Uterus (tissue), 3 donors: ENCODE measurements at regions not wholly inside any gene's neighbourhood (a gene's known extent, or its start where the extent isn't known, plus 50 kb on each side); places are given as distances from the start of the nearest gene placed in this dataset. TPM values are rescaled to one million over a fixed set of nuclear protein-coding genes. Genes with fewer than 3 reads are reported as not detected.

Experiments
- DNase-seq, 2 donors: peaks; one replicate each; pipeline ENCODE4 v3.0.0-alpha.2; 2019 to 2020
- H3K27ac ChIP-seq, 2 donors: fragments of 200-600 bp; sonication (generic); 1 replicate in 1 of 2; 2 replicates in 1 of 2; pipeline ENCODE4 v1.5.1; 2016 to 2018
- H3K27me3 ChIP-seq, 2 donors: fragments of 200-600 bp; sonication (generic); one replicate each; pipeline ENCODE4 v1.5.1; 2018 to 2019; ENCODE audit warnings: control low read depth in 1 of 2
- H3K36me3 ChIP-seq, 2 donors: fragments of 200-600 bp; sonication (generic); one replicate each; pipeline ENCODE4 v1.5.1; 2019; ENCODE audit warnings: control low read depth in 1 of 2
- H3K4me1 ChIP-seq, 2 donors: fragments of 200-600 bp; sonication (generic); one replicate each; pipeline ENCODE4 v1.5.1; 2018 to 2019; ENCODE audit warnings: control low read depth in 1 of 2
- H3K4me3 ChIP-seq, 2 donors: fragments of 200-600 bp; sonication (generic); 1 replicate in 1 of 2; 2 replicates in 1 of 2; pipeline ENCODE4 v1.5.1; 2018 to 2019; ENCODE audit warnings: mild to moderate bottlenecking in 1 of 2
- H3K9me3 ChIP-seq, 2 donors: fragments of 200-600 bp; sonication (generic); one replicate each; pipeline ENCODE4 v1.5.1; 2019; ENCODE audit warnings: control low read depth in 1 of 2
- CTCF ChIP-seq, 4 experiments: fragments of 200-600 bp in 2 of 4; fragments of 450-650 bp in 2 of 4; sonication (generic) in 2 of 4; IDR thresholded peaks; one replicate each; pipeline ENCODE4 v1.5.1; 2016 to 2019; ENCODE audit warnings: antibody characterized with exemption in 4 of 4, mild to moderate bottlenecking in 2 of 4, moderate library complexity in 1 of 4
- POLR2A ChIP-seq, 2 donors: fragments of 450-650 bp; IDR thresholded peaks; one replicate each; pipeline ENCODE4 v1.6.1; 2016; ENCODE audit warnings: antibody characterized with exemption in 2 of 2, mild to moderate bottlenecking in 1 of 2, moderate library complexity in 1 of 2
- intact Hi-C: fragments of 100-400 bp; cut with DNase I; formaldehyde crosslinking; loops from one replicate; pipeline ENCODE4 v1.15.1; 2023; ENCODE audit warnings: low total_unique reads
- small RNA-seq: library from RNA; depleted of rRNA; stranded (forward); fragments of <200 nt; gene quantifications from one replicate; pipeline ENCODE3, GENCODE V24; 2016
- donor health status: DM: yes; HTN: yes; CAD: no.

GRCh38 chr12:75564398-75564797 lies 53.0 kb upstream of the KRR1 start:
- Histone ChIP-seq H3K9me3 (no peaks in the 10 kb centered on the region), H3K27ac (no peak overlapping the region), H3K4me1 (no peaks in the 10 kb centered on the region), H3K27me3 (no peaks in the 10 kb centered on the region), H3K4me3 (no peak overlapping the region), H3K36me3 (no peaks in the 10 kb centered on the region)
- no peak for DNase-seq
- no peak for TF ChIP-seq CTCF (IDR thresholded peaks at IDR 0.05)
- TF ChIP-seq POLR2A (IDR thresholded peaks at IDR 0.05) = no peak
- intact Hi-C loops = no loop called here

DNA sequence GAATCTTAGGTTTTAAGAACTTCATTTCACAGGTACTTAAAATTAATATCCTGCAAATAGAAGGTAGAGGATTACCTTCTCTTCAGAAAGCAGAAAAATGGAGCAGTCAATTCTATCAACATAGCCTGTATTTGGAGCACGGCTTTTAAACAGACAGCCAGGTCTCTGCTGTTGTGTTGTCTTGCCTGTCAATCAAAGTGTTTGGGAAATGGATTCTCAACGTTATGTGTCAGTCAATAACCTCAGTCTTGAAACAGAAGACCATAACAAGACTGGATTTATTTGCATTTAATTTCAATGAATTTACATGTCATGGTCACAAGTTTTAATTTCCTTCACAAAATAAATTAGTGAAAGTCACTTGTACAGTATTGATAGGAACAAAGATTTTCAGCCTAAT lies 51.9 kb upstream of the KRR1 start:
- intact Hi-C loops = no loop called here
- H3K36me3 ChIP-seq = no peaks in the 10 kb centered on the region
- no peak for DNase-seq

DNA sequence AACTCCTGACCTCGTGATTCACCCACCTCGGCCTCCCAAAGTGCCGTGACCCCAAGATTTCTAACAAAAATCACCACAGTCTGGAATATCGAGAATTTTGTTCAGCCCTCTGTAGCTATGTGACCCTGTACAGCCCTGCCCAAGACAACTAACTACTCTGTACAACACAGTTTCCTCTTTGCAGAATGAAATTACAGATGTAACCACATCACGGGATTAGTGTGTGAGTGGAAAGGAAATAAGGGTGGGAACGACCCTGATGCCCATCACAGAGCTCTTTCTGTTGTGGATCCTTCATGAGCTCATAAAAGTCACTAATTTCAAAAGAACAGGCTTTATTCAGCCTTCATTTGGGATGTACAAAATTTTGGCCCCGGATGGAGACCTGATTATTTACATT lies 50.5 kb upstream of the KRR1 start:
- no peaks in the 10 kb centered on the region for H3K36me3 ChIP-seq
- no peaks in the 10 kb centered on the region for H3K27me3 ChIP-seq
- TF ChIP-seq CTCF (IDR thresholded peaks at IDR 0.05) = no peak
- no peak for TF ChIP-seq POLR2A (IDR thresholded peaks at IDR 0.05)
- DNase-seq = no peak
- no peaks in the 10 kb centered on the region for H3K4me1 ChIP-seq
- intact Hi-C loops = no loop called here
- no peak overlapping the region for H3K27ac ChIP-seq
- no peaks in the 10 kb centered on the region for H3K9me3 ChIP-seq
- no peak overlapping the region for H3K4me3 ChIP-seq

More for the DNA sequence above, 51.9 kb upstream of the KRR1 start:
- no peak for TF ChIP-seq CTCF (IDR thresholded peaks at IDR 0.05)
- TF ChIP-seq POLR2A (IDR thresholded peaks at IDR 0.05) = no peak
- Histone ChIP-seq H3K4me1 (no peaks in the 10 kb centered on the region), H3K27ac (no peak overlapping the region), H3K27me3 (no peaks in the 10 kb centered on the region), H3K9me3 (no peaks in the 10 kb centered on the region), H3K4me3 (no peak overlapping the region)

Small RNA genes in the stretch of these regions (small RNA-seq; reads per million reads assigned to genes)
- gene AC011611.1 = not detected
- gene AC011611.6 = not detected
- not detected for gene RF00156
- gene RN7SL734P = not detected
